Left hindlimb (tissue), 1 donor: ENCODE measurements at regions not wholly inside any gene's neighbourhood (a gene's known extent, or its start where the extent isn't known, plus 50 kb on each side); places are given as distances from the start of the nearest gene placed in this dataset.
"Not testable (repeated sequence)": the region's sequence is repeated elsewhere in the genome, so short reads cannot be mapped to it uniquely, and the experiment has no call there.

Experiments
- DNase-seq: peaks from one replicate; pipeline ENCODE4 v3.0.0-alpha.2; 2018

GRCh38 chrX:140447150-140447549, 57.7 kb downstream of the SOX3 start:
- DNase-seq, result no peak

GRCh38 chrX:140440876-140441275, 64.0 kb downstream of the SOX3 start:
- DNase-seq, result no peak

- no peak for DNase-seq
Measured at GRCh38 chrX:140439476-140439875, 65.4 kb downstream of the SOX3 start.

GRCh38 chrX:140434347-140434746, 70.5 kb downstream of the SOX3 start:
- DNase-seq, result no peak

- DNase-seq, result no peak
Measured at GRCh38 chrX:140433582-140433981, 71.3 kb downstream of the SOX3 start.

GRCh38 chrX:140432346-140433175, 72.3 kb downstream of the SOX3 start:
- DNase-seq, result no peak

- DNase-seq, result no peak
Measured at GRCh38 chrX:140431521-140431920, 73.3 kb downstream of the SOX3 start.

GRCh38 chrX:140425712-140426395, 79.0 kb downstream of the SOX3 start:
- no peak for DNase-seq

GRCh38 chrX:140422501-140422900, 82.4 kb downstream of the SOX3 start:
- DNase-seq, result no peak

- DNase-seq, result not testable (repeated sequence)
Measured at GRCh38 chrX:140402131-140402530, 102.7 kb downstream of the SOX3 start.

- DNase-seq, result not testable (repeated sequence)
Measured at GRCh38 chrX:140396326-140396725, 108.5 kb downstream of the SOX3 start.

- DNase-seq, result no peak
Measured at GRCh38 chrX:140393507-140393906, 111.4 kb downstream of the SOX3 start.

- DNase-seq, result no peak
Measured at GRCh38 chrX:140391313-140391712, 113.6 kb downstream of the SOX3 start.

GRCh38 chrX:140389331-140389730, 115.5 kb downstream of the SOX3 start:
- no peak for DNase-seq

GRCh38 chrX:140362861-140363260, 142.0 kb downstream of the SOX3 start:
- no peak for DNase-seq

GRCh38 chrX:140360924-140361323, 143.9 kb downstream of the SOX3 start:
- DNase-seq, result no peak

GRCh38 chrX:140360284-140360683, 144.6 kb downstream of the SOX3 start:
- DNase-seq, result no peak

- DNase-seq, result no peak
Measured at GRCh38 chrX:140355922-140356321, 148.9 kb downstream of the SOX3 start.

- no peak for DNase-seq
Measured at GRCh38 chrX:140355429-140355828, 149.4 kb downstream of the SOX3 start.

- no peak for DNase-seq
Measured at GRCh38 chrX:140354431-140355120, 150.3 kb downstream of the SOX3 start.

- DNase-seq, result no peak
Measured at GRCh38 chrX:140346729-140347128, 158.1 kb downstream of the SOX3 start.

- no peak for DNase-seq
Measured at GRCh38 chrX:140343226-140343868, 161.5 kb downstream of the SOX3 start.

- DNase-seq, result no peak
Measured at GRCh38 chrX:140342410-140342809, 162.5 kb downstream of the SOX3 start.
